NCI-H146 (cell line): ENCODE measurements at regions not wholly inside any gene's neighbourhood (a gene's known extent, or its start where the extent isn't known, plus 50 kb on each side); places are given as distances from the start of the nearest gene placed in this dataset.

ENCODE experiments used
- DNase-seq: peaks from one replicate; lab custom pipeline; 2025; lab: John Stamatoyannopoulos, UW

- no peak for DNase-seq
Measured at GRCh38 chr11:32002311-32002710, 88.6 kb upstream of the RCN1 start.

- DNase-seq, result no peak
Measured at GRCh38 chr11:31997955-31998354, 92.9 kb upstream of the RCN1 start.

GRCh38 chr11:31996159-31996881 is 94.6 kb upstream of the RCN1 start:
- no peak for DNase-seq

DNA sequence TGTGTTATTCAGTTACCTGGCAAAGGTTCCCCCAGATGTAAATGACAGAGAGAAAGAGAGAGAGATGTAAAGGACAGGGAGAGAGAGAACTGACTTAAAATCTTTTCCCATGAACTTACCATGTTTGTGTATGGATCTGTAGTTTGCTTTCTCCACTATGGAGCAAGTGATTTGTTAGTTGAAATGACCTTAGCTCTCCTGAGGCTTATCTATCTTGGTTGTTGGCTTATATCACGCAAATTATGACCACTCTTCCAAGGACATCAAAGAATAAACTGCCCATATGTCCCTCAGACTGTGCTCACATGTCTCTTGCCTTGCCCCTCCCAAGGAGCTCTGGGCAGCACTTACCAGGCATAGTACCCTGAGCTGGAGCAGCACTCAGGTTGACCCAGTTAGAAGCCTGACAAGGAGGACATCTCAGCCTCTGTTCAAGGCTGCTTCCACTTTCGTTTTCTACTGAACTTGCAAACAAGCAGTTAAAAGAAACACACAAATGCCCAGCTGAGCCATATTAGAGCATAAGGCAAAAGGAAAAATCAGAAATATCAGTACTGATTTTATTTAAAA is 95.3 kb upstream of the RCN1 start:
- DNase-seq, result no peak

DNA sequence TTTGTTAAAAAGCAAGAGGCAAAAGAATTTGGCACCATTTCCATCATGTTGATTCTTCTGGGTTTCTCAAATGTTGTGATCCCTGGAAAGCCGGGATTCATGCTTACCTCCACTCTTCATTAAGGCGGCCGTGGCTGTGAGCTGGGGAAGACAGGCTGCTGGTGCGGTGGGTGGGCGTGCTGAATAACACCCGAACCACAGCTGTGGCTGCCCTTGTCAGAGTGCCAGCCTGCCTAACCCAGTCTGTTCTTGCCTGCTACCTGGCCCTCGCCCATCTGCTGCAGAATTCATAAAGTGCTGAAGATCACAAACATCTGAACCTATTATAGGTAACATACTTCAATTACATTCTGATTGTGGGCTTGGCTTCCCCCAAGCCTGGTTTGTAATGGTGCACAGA is 95.8 kb upstream of the RCN1 start:
- DNase-seq, result no peak

DNA sequence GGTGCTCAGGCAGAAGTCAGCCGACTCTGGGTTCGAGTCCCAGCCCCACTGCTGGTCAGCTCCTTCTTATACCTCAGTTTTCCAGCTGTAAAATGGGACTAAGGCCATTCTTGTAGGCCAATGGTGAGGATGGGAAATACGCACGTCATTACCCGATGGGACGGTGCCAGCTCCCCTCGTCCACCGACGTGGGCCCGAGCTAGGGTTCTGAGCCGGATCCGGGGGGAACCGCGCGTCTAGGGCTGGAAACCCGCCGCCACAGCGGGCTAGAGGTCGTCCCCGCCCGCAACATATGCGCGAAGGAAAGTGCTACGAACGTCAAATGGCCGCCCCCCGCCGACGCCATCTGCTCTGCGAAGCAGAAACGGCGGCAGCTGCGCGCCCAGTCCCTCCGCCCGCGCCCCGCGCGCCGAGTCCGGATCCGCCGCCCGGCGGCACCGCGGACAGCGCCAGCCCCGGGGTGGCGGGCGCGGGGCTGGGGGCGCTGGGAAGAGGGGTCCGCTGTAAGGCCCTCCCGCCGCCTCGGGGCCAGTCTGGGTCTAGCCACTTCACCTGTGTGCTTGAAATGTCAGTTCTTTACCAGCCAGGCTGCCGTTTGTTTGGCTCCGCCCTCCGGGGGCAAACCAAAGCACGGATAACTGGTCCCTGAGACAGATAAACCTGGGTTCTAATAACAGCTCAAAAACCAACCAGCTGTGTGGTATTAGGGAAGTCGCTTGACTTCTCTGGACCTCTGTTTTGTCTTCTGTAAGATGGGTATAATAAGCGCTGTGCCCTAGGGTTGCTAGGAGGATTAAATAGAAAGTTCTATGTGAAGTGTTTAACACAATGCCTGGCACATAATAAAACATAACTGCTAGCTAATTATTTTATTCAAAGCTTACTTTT is 103.5 kb upstream of the RCN1 start:
- DNase-seq, result peak; percentile 34

DNA sequence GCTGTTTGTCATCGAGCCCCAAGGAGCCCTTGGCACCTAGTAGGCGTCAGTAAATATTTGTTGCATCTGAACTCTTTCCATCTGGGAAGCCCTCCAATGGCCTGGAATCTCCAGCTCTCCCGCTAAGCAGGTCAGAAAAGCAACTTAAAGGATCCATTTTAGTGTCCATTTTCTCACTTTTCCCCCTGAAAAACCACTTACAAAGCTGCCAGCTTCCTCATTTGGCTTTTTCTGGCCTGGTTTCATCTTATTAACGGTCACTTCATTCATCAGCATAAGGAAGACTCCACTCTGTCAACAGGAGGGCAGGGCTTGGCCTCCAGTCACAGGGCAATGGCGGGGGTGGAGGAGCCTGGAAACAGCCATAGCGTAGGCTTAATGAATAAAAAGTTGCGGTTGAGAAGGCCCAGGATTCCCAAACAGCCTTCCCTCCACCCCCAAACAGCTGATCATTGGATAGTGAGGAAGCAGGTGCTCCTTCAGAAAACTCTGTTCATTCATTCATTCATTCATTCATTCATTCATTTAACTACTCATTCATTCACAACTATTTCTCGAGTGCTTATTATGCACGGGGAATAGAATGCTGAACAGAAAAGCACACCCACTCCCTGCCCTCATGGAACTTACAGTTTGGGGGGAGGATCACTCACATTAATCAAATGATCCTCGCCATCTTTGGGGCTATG is 104.5 kb upstream of the RCN1 start:
- DNase-seq, result no peak

DNA sequence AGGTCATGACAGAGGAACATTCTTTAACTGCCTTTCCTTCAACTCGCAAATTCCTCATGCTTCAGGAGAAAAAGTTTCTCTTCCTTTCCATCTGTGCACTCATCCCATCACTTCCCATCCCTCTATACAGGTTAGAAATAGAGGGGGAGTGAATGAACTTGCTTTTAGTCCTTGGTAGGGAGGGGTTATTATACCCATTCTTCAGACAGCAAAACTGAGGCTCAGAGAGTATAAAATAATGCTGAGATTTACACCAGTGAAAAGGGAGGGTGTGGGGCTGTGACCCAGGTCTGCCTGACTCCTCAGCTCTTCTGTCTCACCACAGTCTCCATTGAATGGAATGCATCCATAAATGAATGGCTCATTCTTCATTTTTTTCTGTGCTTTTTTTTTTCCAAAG is 109.4 kb upstream of the RCN1 start:
- no peak for DNase-seq

DNA sequence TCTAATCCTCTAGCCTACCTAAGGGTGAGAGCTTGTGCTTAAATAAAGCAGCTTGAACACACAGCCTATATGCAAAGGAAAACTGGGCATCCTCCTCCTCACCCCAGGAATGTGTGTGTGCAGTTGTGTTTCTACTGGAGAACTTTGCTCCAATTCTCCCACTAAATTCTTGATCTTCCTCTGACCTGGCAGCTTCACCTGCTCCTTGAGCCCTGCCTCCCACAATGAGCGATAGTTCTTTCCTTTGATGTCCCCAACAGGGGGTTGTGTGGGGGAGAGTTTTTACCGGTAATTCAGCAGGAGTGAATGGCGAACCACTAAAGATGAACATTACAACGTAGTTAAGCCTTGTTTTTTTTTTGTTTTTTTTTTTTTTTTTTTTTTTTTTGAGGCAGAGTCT is 113.5 kb upstream of the RCN1 start:
- no peak for DNase-seq

GRCh38 chr11:31974366-31975136 is 116.3 kb upstream of the RCN1 start:
- DNase-seq, result no peak

- DNase-seq, result no peak
Measured at GRCh38 chr11:31973172-31973571, 117.7 kb upstream of the RCN1 start.

GRCh38 chr11:31972623-31973022 is 118.3 kb upstream of the RCN1 start:
- DNase-seq, result no peak

DNA sequence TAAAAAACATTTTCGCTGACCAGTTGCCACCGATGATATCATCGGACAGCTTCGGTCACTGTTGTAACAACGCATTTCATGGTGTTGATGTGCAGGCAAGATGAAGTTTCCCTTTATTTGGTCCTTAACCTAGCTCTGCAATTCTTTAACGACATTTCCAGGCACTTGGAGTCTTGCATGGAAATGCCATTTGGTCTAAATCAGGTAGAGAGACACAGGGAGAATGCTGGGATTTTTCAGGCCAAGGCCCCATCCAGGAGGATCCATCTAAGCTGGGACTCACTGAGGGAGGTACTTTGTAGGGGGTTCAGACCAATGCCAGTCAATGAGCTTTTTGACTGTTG is 121.5 kb upstream of the RCN1 start:
- DNase-seq, result no peak

DNA sequence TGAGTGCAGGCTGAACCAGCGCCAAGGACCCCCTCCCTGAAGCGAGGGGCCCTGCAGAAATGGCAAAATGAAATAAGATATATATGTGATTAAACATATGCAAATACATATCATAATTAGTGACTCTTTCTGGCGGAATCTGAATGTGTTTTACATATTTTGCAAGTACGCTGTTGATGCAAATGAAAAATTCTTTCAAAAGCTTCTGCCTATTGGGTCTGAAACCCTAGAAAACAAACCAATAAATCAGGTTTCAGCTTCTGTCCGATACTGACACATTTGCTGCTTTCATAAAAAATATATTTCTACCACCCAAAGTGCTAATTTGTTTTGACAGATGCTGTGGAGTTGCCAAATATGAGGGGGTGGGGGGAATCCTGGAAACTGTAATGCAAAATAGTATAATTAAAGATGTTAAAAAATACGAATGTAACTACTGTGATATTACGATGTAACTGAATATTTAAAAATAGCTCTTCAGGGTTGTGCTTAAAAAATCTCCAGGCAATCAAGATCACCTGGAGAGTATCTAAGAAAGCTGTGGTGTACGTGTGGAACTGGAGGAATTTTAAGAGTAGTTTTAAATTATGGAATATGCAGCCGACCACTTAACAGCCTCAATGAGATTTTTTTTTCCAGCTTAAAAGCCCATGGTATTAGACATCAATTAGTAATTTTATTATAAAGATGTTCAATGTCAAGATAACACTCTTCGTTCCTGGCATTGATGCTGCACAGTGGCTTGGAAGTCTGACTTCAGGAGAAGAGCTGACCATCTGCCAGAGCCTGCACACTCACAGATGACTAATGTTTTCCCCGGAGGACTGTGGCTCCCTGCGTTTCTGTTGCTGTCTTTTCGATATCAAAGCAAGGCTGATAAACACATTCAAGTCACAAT is 122.2 kb upstream of the RCN1 start:
- no peak for DNase-seq

DNA sequence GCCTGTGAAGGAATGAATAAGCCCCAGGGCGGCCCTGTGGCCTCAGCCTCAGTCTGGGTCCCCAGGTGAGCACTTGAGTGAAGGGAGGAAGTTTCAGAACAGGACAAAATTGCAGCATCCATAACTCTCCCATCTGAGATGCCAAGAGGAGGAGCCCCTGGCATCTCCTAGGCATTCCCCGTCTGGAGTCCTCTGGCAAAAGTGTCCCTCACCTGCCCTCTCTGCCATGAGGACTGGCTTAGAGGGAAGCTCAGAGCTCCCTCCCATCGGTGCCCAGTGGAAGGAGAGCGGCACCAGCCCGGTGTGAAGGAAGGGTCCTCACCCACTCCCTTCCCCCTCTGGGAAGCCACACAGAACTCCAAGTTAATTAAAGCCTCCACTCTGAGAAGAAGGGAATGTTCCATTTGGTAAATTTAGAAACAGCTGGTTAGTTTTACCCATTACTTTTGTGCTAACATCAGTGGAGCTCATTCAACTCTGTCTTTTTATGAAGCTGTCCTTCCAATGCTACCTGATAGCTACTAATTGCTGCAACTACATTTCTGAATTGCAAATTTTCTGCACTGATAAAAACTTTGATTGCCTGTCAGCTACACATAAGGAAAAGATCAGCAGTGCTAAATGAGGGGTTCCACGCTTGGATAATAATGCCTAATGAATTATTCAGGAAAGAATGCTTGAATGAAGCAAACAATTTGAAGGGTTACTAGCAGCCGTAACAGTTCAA is 123.3 kb upstream of the RCN1 start:
- no peak for DNase-seq

DNA sequence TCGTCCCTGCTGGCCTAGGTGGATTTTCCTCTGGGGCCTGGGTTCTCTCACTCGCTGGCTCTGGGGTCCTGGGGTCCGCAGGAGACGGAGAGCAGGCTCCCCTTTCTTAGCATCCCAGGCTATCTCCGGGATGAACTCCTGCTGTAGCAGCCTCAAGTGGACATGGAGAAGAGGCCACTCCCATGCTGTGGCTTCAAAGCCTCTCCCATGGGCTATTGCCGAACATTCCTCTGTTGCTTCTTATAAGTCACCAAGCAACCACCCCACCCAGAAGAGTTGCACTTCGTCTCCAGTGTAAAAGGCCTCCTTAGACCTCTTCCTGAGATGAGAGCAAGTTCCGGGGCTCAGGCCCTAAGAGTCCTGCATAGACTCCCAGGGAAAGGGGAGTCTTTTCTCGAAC is 124.0 kb upstream of the RCN1 start:
- DNase-seq, result no peak

DNA sequence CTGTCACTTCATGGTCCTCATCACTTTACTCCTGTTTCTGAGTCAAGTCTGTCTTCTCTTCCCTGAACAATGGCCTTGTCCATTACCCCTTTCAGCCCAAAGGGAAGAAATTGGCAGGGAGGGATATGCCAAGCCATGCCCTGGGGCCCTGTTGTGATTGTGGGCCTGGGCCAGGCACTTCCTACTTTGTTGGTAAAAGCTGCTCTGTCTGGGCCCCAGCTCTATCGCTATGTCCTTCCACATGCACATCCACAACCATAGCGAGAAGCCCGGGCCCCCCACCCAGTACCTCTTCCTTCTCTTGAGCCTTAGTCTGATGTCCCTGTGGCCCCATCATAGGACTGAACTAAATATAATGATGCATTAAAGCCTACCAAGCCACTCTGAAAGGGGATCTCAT is 126.7 kb upstream of the RCN1 start:
- no peak for DNase-seq

DNA sequence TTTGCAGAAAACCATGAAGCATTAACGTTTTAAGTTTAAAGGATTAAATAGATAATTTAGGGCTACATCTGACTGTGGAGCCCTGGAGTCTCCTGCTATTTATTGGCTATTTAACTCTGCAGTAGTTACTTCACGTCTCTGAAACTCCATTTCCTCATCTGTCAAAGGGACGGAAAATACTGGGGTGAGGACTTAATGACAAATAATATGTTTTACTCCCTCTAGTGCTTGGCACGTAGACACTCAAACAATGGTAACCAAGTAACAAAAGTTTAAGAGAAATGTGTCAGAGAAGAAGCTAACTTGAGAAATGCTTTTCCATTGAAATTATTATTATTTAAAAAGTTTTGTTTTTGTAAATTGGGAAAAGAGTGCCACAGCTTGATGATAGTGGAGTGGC is 130.7 kb upstream of the RCN1 start:
- no peak for DNase-seq

DNA sequence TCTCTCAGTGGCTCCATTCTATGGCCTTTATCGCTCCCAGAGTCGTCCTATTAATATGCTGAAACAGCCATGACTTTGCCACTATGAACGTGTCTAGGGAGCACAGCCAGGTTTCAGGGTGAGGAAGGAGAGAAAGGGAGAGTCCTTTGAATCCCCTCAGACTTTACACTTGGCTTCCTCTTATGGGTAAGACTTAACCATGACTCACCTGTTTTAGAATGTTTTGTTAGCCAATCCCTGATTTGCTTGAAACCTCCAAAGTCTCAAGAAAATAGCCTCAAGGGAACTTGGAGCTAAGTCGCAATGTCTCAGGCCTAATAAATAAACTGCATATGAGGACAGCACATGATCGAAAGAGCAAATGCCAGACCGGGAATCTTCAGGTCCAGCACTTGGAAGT is 131.2 kb upstream of the RCN1 start:
- DNase-seq, result no peak

DNA sequence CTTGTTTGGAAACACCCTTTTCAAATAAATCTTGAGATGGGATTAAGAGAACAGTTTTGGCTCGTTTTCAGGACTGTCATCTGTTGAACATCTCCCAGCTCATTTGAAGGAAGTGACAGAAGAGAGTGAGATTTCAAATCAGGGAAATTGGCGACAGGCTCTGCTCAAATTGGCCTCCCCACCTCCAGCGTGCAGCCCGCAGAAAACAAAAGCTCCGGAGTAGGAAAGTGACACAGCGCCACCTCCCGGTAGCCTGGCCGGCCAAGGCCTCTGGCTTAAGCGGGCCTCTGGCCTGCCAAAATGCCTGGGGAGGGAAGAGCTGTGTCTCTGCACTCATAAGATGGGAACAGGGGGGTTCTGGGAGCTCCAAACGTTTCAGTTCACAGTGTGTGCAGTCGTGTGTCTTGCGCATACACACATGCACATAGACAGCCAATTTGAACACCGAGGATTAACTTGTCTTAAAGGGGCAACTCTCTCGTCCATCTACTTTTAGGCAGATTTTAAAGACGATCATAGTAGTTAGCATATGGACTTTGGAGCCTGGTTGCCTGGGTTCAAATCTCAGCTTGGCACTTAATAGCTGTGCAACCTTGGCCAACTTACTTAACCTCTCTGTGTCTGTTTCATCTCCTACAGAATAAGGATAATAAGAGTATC is 132.7 kb upstream of the RCN1 start:
- DNase-seq, result peak; percentile 41
